ENCODE measurements at regions not wholly inside any gene's neighbourhood (a gene's known extent, or its start where the extent isn't known, plus 50 kb on each side); places are given as distances from the start of the nearest gene placed in this dataset.

DNA sequence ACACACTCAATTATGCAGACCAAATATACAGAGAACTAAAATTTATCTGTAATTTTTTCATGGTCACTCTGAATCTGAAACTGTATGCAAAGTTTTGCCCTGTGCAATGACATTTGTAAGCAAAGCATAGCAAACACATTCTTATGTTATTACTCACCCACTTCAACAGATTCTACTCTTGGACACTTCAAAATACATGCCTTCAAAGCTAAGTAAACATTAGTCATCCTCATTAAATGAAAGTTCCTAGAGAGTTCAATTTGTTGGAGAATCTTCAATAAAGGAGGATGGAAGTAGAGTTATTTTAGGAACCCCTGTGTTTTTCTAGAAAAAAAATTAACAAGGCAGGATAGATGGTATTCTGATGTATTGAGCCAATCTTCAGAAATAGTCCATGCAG is 639.7 kb upstream of the C9orf72 start (continued):
- TF ChIP-seq, protein P1, sequence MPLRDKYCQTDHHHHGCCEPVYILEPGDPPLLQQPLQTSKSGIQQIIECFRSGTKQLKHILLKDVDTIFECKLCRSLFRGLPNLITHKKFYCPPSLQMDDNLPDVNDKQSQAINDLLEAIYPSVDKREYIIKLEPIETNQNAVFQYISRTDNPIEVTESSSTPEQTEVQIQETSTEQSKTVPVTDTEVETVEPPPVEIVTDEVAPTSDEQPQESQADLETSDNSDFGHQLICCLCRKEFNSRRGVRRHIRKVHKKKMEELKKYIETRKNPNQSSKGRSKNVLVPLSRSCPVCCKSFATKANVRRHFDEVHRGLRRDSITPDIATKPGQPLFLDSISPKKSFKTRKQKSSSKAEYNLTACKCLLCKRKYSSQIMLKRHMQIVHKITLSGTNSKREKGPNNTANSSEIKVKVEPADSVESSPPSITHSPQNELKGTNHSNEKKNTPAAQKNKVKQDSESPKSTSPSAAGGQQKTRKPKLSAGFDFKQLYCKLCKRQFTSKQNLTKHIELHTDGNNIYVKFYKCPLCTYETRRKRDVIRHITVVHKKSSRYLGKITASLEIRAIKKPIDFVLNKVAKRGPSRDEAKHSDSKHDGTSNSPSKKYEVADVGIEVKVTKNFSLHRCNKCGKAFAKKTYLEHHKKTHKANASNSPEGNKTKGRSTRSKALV (CRISPR knock-in tag; IDR thresholded peaks at IDR 0.05): no peak
- TF ChIP-seq ZNF331 (CRISPR knock-in tag; IDR thresholded peaks at IDR 0.05): no peak
- TF ChIP-seq CBX1 (IDR thresholded peaks at IDR 0.05; ENCODE audit: low read depth): no peak
- TF ChIP-seq, protein P2, sequence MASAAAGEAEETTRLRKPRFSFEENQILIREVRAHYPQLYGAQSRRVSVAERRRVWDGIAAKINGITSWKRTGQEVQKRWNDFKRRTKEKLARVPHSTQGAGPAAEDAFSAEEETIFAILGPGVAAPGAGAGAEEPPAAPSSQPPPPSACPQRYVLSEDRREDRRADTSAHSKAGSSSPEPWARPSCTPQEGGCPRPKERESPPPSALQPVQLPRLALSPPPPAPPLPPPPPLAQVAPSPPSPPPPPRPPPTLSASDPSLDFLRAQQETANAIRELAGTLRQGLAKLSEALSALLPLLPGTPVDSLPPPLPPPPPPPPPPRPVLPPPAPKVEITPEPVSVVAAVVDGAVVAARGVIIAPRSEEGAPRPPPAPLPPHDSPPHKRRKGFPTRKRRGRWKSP (CRISPR knock-in tag; IDR thresholded peaks at IDR 0.05): no peak
- TF ChIP-seq HOXA7 (CRISPR knock-in tag; IDR thresholded peaks at IDR 0.05): no peak
- no peak for TF ChIP-seq ESRRA (CRISPR knock-in tag; IDR thresholded peaks at IDR 0.05; ENCODE audit: low read depth)
- TF ChIP-seq SKI (IDR thresholded peaks at IDR 0.05; ENCODE audit: partially characterized antibody): peak; percentile 18
- no peak for TF ChIP-seq ZNF557 (CRISPR knock-in tag; IDR thresholded peaks at IDR 0.05)
- TF ChIP-seq, protein P3, sequence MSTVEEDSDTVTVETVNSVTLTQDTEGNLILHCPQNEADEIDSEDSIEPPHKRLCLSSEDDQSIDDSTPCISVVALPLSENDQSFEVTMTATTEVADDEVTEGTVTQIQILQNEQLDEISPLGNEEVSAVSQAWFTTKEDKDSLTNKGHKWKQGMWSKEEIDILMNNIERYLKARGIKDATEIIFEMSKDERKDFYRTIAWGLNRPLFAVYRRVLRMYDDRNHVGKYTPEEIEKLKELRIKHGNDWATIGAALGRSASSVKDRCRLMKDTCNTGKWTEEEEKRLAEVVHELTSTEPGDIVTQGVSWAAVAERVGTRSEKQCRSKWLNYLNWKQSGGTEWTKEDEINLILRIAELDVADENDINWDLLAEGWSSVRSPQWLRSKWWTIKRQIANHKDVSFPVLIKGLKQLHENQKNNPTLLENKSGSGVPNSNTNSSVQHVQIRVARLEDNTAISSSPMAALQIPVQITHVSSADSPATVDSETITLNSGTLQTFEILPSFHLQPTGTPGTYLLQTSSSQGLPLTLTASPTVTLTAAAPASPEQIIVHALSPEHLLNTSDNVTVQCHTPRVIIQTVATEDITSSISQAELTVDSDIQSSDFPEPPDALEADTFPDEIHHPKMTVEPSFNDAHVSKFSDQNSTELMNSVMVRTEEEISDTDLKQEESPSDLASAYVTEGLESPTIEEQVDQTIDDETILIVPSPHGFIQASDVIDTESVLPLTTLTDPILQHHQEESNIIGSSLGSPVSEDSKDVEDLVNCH (CRISPR knock-in tag; IDR thresholded peaks at IDR 0.05): no peak
- TF ChIP-seq ZNF549 (CRISPR knock-in tag; IDR thresholded peaks at IDR 0.05): no peak
- TF ChIP-seq HNF4G (IDR thresholded peaks at IDR 0.05; ENCODE audit: borderline replicate concordance, low read depth, low read length): no peak
- TF ChIP-seq HNF4G (CRISPR knock-in tag; IDR thresholded peaks at IDR 0.05; ENCODE audit: borderline replicate concordance, low read depth): no peak
- TF ChIP-seq, protein P4, sequence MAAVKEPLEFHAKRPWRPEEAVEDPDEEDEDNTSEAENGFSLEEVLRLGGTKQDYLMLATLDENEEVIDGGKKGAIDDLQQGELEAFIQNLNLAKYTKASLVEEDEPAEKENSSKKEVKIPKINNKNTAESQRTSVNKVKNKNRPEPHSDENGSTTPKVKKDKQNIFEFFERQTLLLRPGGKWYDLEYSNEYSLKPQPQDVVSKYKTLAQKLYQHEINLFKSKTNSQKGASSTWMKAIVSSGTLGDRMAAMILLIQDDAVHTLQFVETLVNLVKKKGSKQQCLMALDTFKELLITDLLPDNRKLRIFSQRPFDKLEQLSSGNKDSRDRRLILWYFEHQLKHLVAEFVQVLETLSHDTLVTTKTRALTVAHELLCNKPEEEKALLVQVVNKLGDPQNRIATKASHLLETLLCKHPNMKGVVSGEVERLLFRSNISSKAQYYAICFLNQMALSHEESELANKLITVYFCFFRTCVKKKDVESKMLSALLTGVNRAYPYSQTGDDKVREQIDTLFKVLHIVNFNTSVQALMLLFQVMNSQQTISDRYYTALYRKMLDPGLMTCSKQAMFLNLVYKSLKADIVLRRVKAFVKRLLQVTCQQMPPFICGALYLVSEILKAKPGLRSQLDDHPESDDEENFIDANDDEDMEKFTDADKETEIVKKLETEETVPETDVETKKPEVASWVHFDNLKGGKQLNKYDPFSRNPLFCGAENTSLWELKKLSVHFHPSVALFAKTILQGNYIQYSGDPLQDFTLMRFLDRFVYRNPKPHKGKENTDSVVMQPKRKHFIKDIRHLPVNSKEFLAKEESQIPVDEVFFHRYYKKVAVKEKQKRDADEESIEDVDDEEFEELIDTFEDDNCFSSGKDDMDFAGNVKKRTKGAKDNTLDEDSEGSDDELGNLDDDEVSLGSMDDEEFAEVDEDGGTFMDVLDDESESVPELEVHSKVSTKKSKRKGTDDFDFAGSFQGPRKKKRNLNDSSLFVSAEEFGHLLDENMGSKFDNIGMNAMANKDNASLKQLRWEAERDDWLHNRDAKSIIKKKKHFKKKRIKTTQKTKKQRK (IDR thresholded peaks at IDR 0.05; ENCODE audit: low read length): no peak
- TF ChIP-seq ZNF883 (CRISPR knock-in tag; IDR thresholded peaks at IDR 0.05; ENCODE audit: not compliant biosample characterization): no peak
- no peak for TF ChIP-seq ZNF207 (IDR thresholded peaks at IDR 0.05; ENCODE audit: borderline replicate concordance)
- no peak for TF ChIP-seq ASH2L (IDR thresholded peaks at IDR 0.05; ENCODE audit: insufficient read length, low read depth, low read length)
- no peak for TF ChIP-seq SATB2 (CRISPR knock-in tag; IDR thresholded peaks at IDR 0.05)
- TF ChIP-seq ZNF251 (CRISPR knock-in tag; IDR thresholded peaks at IDR 0.05): no peak
- no peak for TF ChIP-seq KLF9 (CRISPR knock-in tag; IDR thresholded peaks at IDR 0.05; ENCODE audit: low read depth)
- TF ChIP-seq, protein P5, sequence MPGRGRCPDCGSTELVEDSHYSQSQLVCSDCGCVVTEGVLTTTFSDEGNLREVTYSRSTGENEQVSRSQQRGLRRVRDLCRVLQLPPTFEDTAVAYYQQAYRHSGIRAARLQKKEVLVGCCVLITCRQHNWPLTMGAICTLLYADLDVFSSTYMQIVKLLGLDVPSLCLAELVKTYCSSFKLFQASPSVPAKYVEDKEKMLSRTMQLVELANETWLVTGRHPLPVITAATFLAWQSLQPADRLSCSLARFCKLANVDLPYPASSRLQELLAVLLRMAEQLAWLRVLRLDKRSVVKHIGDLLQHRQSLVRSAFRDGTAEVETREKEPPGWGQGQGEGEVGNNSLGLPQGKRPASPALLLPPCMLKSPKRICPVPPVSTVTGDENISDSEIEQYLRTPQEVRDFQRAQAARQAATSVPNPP (CRISPR knock-in tag; IDR thresholded peaks at IDR 0.05): no peak
- no peak for TF ChIP-seq ZNF383 (CRISPR knock-in tag; IDR thresholded peaks at IDR 0.05; ENCODE audit: borderline replicate concordance)
- no peak for TF ChIP-seq KDM1A (CRISPR knock-in tag; IDR thresholded peaks at IDR 0.05)
